C4-2B (cell line): ENCODE measurements at regions not wholly inside any gene's neighbourhood (a gene's known extent, or its start where the extent isn't known, plus 50 kb on each side); places are given as distances from the start of the nearest gene placed in this dataset.

ENCODE experiments used
- ZFX ChIP-seq: fragments of 450-650 bp; IDR thresholded peaks from 2 replicates; pipeline ENCODE4 v1.6.1; 2017
- TF ChIP-seq, protein P1 (sequence below): fragments of 450-650 bp; conservative IDR thresholded peaks from 2 replicates; pipeline ENCODE4 v1.5.1; 2017; ENCODE audit warnings: mild to moderate bottlenecking

DNA sequence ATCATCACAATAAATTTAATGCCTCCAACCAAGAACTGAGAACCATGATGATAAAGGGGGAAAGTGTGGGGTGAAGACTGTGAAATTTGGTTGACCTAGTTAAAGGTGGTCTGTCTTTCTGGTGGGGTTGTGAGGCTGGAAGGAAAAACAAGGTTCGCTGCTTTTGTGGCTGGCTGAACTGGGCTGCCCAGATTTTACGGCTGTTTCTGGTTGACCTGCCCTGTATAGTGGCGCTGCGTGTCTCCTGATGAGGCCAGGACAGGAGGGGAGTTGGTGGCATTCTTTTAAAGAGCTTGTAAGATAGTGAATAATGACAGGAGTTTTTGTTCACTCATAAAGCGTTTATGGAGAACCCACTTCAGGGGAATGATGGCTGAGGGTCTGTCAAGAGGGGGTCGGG, 101.8 kb downstream of the CYP26A1 start:
- TF ChIP-seq, protein P1, sequence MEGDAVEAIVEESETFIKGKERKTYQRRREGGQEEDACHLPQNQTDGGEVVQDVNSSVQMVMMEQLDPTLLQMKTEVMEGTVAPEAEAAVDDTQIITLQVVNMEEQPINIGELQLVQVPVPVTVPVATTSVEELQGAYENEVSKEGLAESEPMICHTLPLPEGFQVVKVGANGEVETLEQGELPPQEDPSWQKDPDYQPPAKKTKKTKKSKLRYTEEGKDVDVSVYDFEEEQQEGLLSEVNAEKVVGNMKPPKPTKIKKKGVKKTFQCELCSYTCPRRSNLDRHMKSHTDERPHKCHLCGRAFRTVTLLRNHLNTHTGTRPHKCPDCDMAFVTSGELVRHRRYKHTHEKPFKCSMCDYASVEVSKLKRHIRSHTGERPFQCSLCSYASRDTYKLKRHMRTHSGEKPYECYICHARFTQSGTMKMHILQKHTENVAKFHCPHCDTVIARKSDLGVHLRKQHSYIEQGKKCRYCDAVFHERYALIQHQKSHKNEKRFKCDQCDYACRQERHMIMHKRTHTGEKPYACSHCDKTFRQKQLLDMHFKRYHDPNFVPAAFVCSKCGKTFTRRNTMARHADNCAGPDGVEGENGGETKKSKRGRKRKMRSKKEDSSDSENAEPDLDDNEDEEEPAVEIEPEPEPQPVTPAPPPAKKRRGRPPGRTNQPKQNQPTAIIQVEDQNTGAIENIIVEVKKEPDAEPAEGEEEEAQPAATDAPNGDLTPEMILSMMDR: no peak
- no peak for TF ChIP-seq ZFX
